ENCODE measurements at regions not wholly inside any gene's neighbourhood (a gene's known extent, or its start where the extent isn't known, plus 50 kb on each side); places are given as distances from the start of the nearest gene placed in this dataset.
"Not testable (repeated sequence)": the region's sequence is repeated elsewhere in the genome, so short reads cannot be mapped to it uniquely, and the experiment has no call there.

GRCh38 chr12:97650242-97650641, 187.6 kb downstream of the RMST start:
- H3K4me3 ChIP-seq: no peak overlapping the region
- TF ChIP-seq CTCF (IDR thresholded peaks at IDR 0.05): no peak
- peaks cover 0 to 14% (median 0%) of the 10 kb centered on the region in 11 donors for H3K9me3 ChIP-seq
- no peak overlapping the region for H3K27ac ChIP-seq
- ATAC-seq (no peak), DNase-seq (no peak)
- no peaks in the 10 kb centered on the region for H3K27me3 ChIP-seq
- 47 to 58% methylated on average over 2 of the region's 2 CpGs for WGBS, 2 donors
- intact Hi-C loops (cut with DNase I): no loop called here
- no peaks in the 10 kb centered on the region for H3K36me3 ChIP-seq
- H3K4me1 ChIP-seq: no peaks in the 10 kb centered on the region

- H3K9me3 ChIP-seq; DNase-seq; H3K4me3 ChIP-seq; H3K27ac ChIP-seq; H3K27me3 ChIP-seq; H3K36me3 ChIP-seq; ATAC-seq; H3K4me1 ChIP-seq; intact Hi-C loops (cut with DNase I): not testable (repeated sequence)
- WGBS, 2 donors: 87 to 92% methylated on average over 14 to 18 of the region's 19 CpGs
These were observed 193.9 kb downstream of the RMST start for GRCh38 chr12:97656548-97656947.

- H3K27ac ChIP-seq: no peak overlapping the region
- no peak overlapping the region for H3K4me3 ChIP-seq
- ATAC-seq (no peak), DNase-seq (no peak)
- intact Hi-C loops (cut with DNase I): no loop called here
- TF ChIP-seq CTCF (IDR thresholded peaks at IDR 0.05): no peak
- H3K4me1 ChIP-seq: no peaks in the 10 kb centered on the region
- H3K27me3 ChIP-seq: no peaks in the 10 kb centered on the region
- H3K36me3 ChIP-seq: no peaks in the 10 kb centered on the region
- WGBS, 2 donors: 50 to 60% methylated on average over 3 of the region's 3 CpGs
- peaks cover 0 to 4% (median 0%) of the 10 kb centered on the region in 11 donors for H3K9me3 ChIP-seq
These were observed 196.7 kb downstream of the RMST start for GRCh38 chr12:97659117-97659880.

- Histone ChIP-seq H3K4me1 (no peaks in the 10 kb centered on the region), H3K4me3 (no peak overlapping the region), H3K36me3 (no peaks in the 10 kb centered on the region), H3K27me3 (no peaks in the 10 kb centered on the region), H3K27ac (no peak overlapping the region), H3K9me3 (peaks cover 0 to 4% (median 0%) of the 10 kb centered on the region in 11 donors)
- 46 to 47% methylated on average over 4 of the region's 4 CpGs for WGBS, 2 donors
- intact Hi-C loops (cut with DNase I): no loop called here
- no peak for TF ChIP-seq CTCF (IDR thresholded peaks at IDR 0.05)
- no peak for DNase-seq
- ATAC-seq: no peak
These were observed 203.7 kb downstream of the RMST start for GRCh38 chr12:97666263-97666662.

- no peak for TF ChIP-seq CTCF (IDR thresholded peaks at IDR 0.05)
- Histone ChIP-seq H3K9me3 (peaks cover 0 to 14% (median 0%) of the 10 kb centered on the region in 11 donors), H3K4me3 (no peak overlapping the region), H3K36me3 (no peaks in the 10 kb centered on the region), H3K4me1 (no peaks in the 10 kb centered on the region), H3K27me3 (no peaks in the 10 kb centered on the region), H3K27ac (no peak overlapping the region)
- DNase-seq: no peak
- ATAC-seq: no peak
- intact Hi-C loops (cut with DNase I): no loop called here
- 62 to 70% methylated on average over 5 of the region's 5 CpGs for WGBS, 2 donors
These were observed 210.3 kb downstream of the RMST start for GRCh38 chr12:97672870-97673269.

Measured in heart right ventricle (tissue), 16 donors.